OCI-LY7 (cell line): ENCODE measurements at regions not wholly inside any gene's neighbourhood (a gene's known extent, or its start where the extent isn't known, plus 50 kb on each side); places are given as distances from the start of the nearest gene placed in this dataset.

ENCODE experiments used
- BruUV-seq: library from RNA; stranded (reverse); fragments of 400-500 nt; replicated peaks from 2 replicates; lab custom pipeline; 2021; lab: Mats Ljungman, UMichigan
- CTCF ChIA-PET: fragments of 300-600 bp; sonication (Branson Sonifier 250); formaldehyde crosslinking; loops from one replicate; lab custom pipeline; 2022; ENCODE audit warnings: antibody characterized with exemption; ENCODE audit not compliant: unreplicated experiment; lab: Charles Lee
- POLR2A ChIA-PET: fragments of 300-600 bp; sonication (Branson Sonifier 250); formaldehyde crosslinking; loops from one replicate; lab custom pipeline; 2022; ENCODE audit warnings: antibody characterized with exemption; lab: Charles Lee
- DNase-seq: peaks from one replicate; pipeline ENCODE4 v3.0.0-alpha.2; 2015; ENCODE audit warnings: low spot score
- H2AFZ ChIP-seq: fragments of 200-600 bp; sonication (generic), shearing (Covaris generic); 2 replicates; pipeline ENCODE4 v1.6.1; 2014; ENCODE audit warnings: mild to moderate bottlenecking, antibody characterized with exemption, low read length, moderate library complexity
- H3K27ac ChIP-seq: fragments of 200-600 bp; sonication (generic); 2 replicates; pipeline ENCODE4 v1.5.1; 2014; ENCODE audit warnings: mixed run types, low read depth, mild to moderate bottlenecking, moderate library complexity, low read length, inconsistent platforms; ENCODE audit not compliant: poor library complexity, severe bottlenecking
- H3K36me3 ChIP-seq: fragments of 200-600 bp; sonication (generic); 2 replicates; pipeline ENCODE4 v1.6.1; 2014; ENCODE audit warnings: mild to moderate bottlenecking, antibody characterized with exemption, low read length, moderate library complexity, mixed read lengths; ENCODE audit not compliant: insufficient read depth
- H3K4me1 ChIP-seq: fragments of 200-600 bp; sonication (generic); 2 replicates; pipeline ENCODE4 v1.5.1; 2014; ENCODE audit warnings: mild to moderate bottlenecking, low read length; ENCODE audit not compliant: insufficient read depth, poor library complexity, severe bottlenecking
- H3K4me2 ChIP-seq: fragments of 200-600 bp; sonication (generic); 2 replicates; pipeline ENCODE4 v1.6.1; 2014; ENCODE audit warnings: mild to moderate bottlenecking, low read length
- H3K4me3 ChIP-seq: fragments of 200-600 bp; sonication (generic); 2 replicates; pipeline ENCODE4 v1.5.1; 2014; ENCODE audit warnings: mild to moderate bottlenecking, low read depth, low read length; ENCODE audit not compliant: poor library complexity, severe bottlenecking
- H3K79me2 ChIP-seq: fragments of 200-600 bp; sonication (generic); 2 replicates; pipeline ENCODE4 v1.6.1; 2016; ENCODE audit warnings: low read depth, mild to moderate bottlenecking, low read length, moderate library complexity, mixed read lengths; ENCODE audit not compliant: insufficient read depth
- H3K9me2 ChIP-seq: fragments of 200-600 bp; sonication (generic); 2 replicates; pipeline ENCODE4 v1.6.1; 2016; ENCODE audit warnings: mild to moderate bottlenecking, low read length, mixed read lengths; ENCODE audit not compliant: insufficient read depth
- H3K9me3 ChIP-seq: fragments of 200-600 bp; sonication (generic); 2 replicates; pipeline ENCODE4 v1.6.1; 2014; ENCODE audit warnings: mild to moderate bottlenecking, mixed run types, low read length, mixed read lengths
- H4K20me1 ChIP-seq: fragments of 200-600 bp; sonication (generic); 2 replicates; pipeline ENCODE4 v1.6.1; 2014; ENCODE audit warnings: mild to moderate bottlenecking, antibody characterized with exemption, low read length, moderate library complexity, mixed read lengths; ENCODE audit not compliant: insufficient read depth
- EZH2phosphoT487 ChIP-seq: fragments of 200-600 bp; sonication (generic); IDR thresholded peaks from 2 replicates; pipeline ENCODE4 v1.6.1; 2018; ENCODE audit warnings: low read depth, borderline replicate concordance, mild to moderate bottlenecking, mixed run types, antibody characterized with exemption, low read length, moderate library complexity, mixed read lengths
- intact Hi-C: fragments of 100-400 bp; cut with micrococcal nuclease; formaldehyde crosslinking; loops from one replicate; pipeline ENCODE4 v1.10.0; 2022; ENCODE audit not compliant: unreplicated experiment
- TF ChIP-seq, protein P1 (sequence below): fragments of 200-600 bp; sonication (generic); conservative IDR thresholded peaks from 2 replicates; pipeline ENCODE4 v1.5.1; 2014; ENCODE audit warnings: mild to moderate bottlenecking, antibody characterized with exemption, low read length, moderate library complexity, mixed read lengths

DNA sequence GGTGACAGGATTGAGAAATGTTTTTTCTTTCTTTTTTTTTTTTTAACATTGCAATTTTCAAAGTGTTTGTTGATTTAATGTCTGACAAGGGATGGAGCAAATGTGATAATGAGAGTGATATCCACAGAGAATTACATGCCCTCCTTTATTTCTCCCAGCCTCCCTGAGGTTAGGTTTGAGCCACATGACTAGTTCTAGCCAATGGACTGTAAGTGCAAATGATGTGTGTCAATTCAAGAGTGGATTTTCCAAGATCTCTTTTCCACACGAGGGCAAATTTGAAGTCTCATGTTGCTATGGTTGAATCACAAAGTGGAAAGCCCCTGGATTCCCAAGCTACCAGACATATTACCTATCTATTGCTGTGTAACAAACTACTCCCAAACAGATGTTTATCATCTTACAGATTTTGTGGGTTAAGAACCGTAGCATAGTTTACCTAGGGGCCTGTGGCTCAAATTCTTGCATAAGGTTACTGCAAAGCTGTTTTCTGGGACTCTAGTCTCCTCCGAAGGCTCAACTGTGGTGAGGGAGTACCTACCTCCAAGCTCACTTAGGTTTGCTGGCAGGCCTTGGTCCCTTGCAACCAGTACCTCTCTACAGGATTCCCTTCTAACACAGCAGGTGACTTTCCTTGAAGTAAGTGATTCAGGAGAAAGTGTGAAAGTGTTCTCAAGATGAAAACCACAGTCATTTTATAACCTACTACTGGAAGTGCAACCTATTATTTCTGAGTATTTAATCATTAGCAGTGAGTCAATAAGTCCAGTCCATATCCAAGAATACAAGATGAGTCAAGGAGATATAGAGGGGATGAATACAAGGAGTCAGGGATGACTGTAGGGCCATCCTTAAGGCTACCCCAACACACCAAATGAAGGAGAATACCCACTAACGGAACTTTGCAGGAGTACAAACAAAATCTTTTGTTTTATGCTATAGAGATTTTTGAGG, 533.6 kb downstream of the PTPRC start:
- no peak overlapping the region for H3K27ac ChIP-seq

DNA sequence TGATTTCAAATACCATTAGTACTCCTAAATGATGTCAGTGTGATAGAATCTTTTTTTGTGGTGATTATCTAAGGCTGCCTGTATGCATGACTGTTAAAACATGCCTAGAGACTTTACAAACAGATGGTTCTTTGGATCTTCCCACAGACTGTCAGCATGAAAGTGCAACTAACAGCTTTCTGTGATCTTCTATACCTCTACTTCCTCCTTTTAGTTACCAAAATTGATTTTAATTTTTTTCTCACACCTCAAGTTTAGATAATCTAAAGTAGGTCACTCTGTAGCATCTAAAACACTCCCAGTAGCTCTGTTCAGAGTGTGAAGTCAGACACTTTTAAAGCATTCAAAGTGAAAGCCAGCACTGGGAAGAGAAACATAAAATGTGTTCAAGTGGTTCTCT, 534.5 kb downstream of the PTPRC start:
- Histone ChIP-seq H2AFZ (no peak overlapping the region), H3K79me2 (no peaks in the 10 kb centered on the region), H3K9me3 (no peaks in the 10 kb centered on the region), H3K4me3 (no peak overlapping the region), H4K20me1 (no peaks in the 10 kb centered on the region), H3K9me2 (no peaks in the 10 kb centered on the region), H3K27ac (no peak overlapping the region), H3K4me1 (no peaks in the 10 kb centered on the region), H3K4me2 (no peak overlapping the region), H3K36me3 (no peaks in the 10 kb centered on the region)
- intact Hi-C loops: no loop called here
- BruUV-seq: no TSS peak
- no peak for DNase-seq
- ChIA-PET CTCF (no interaction called here), POLR2A (interaction anchor here (0.5 to 1.1 kb wide), 2 partner anchors 42 to 114 kb away, joined by 3 read pairs; no protein-coding TSS in a partner anchor)
- TF ChIP-seq, protein P1, sequence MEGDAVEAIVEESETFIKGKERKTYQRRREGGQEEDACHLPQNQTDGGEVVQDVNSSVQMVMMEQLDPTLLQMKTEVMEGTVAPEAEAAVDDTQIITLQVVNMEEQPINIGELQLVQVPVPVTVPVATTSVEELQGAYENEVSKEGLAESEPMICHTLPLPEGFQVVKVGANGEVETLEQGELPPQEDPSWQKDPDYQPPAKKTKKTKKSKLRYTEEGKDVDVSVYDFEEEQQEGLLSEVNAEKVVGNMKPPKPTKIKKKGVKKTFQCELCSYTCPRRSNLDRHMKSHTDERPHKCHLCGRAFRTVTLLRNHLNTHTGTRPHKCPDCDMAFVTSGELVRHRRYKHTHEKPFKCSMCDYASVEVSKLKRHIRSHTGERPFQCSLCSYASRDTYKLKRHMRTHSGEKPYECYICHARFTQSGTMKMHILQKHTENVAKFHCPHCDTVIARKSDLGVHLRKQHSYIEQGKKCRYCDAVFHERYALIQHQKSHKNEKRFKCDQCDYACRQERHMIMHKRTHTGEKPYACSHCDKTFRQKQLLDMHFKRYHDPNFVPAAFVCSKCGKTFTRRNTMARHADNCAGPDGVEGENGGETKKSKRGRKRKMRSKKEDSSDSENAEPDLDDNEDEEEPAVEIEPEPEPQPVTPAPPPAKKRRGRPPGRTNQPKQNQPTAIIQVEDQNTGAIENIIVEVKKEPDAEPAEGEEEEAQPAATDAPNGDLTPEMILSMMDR: no peak

More for the DNA sequence above, 533.6 kb downstream of the PTPRC start:
- TF ChIP-seq EZH2phosphoT487: no peak
- TF ChIP-seq, protein P1: no peak
- no peaks in the 10 kb centered on the region for H3K36me3 ChIP-seq
- H3K4me1 ChIP-seq: no peaks in the 10 kb centered on the region
- ChIA-PET CTCF (no interaction called here), POLR2A (no interaction called here)
- H3K4me3 ChIP-seq: no peak overlapping the region
- intact Hi-C loops: no loop called here
- H3K9me3 ChIP-seq: no peaks in the 10 kb centered on the region
- no peak overlapping the region for H2AFZ ChIP-seq
- BruUV-seq: no TSS peak
- H4K20me1 ChIP-seq: no peaks in the 10 kb centered on the region; the same call in 1 of the 2 replicates
- H3K9me2 ChIP-seq: no peaks in the 10 kb centered on the region
- DNase-seq: no peak
- no peak overlapping the region for H3K4me2 ChIP-seq
- H3K79me2 ChIP-seq: no peaks in the 10 kb centered on the region

DNA sequence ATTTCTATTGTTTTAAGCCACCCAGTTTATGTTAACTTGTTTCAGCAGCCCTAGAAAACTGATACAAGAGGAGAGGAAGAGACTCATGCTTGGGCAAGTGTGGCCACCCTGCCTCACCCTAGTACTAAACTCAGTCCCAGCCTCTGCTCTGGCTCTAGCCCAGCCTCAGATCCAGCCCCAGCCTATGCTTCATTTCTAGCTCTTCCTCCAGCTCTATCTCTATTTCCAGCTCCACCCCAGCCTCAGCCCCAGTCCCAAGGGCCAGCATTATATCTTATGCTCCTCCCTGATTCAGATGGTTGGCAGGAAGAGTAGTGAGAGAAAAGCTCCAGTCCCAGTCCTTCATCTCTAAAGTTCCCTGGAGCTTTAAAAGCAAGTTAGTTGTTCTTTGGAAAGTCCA, 535.5 kb downstream of the PTPRC start:
- POLR2A ChIA-PET: interaction anchor here (1.0 to 1.1 kb wide), 2 partner anchors 17 to 41 kb away, joined by 3 read pairs; no protein-coding TSS in a partner anchor
- Histone ChIP-seq H3K9me3 (no peaks in the 10 kb centered on the region), H3K27ac (no peak overlapping the region), H3K79me2 (no peaks in the 10 kb centered on the region), H3K4me2 (no peak overlapping the region), H3K4me1 (no peaks in the 10 kb centered on the region), H3K4me3 (no peak overlapping the region), H3K9me2 (no peaks in the 10 kb centered on the region), H2AFZ (no peak overlapping the region), H3K36me3 (no peaks in the 10 kb centered on the region), H4K20me1 (no peaks in the 10 kb centered on the region)
- intact Hi-C loops: no loop called here
- CTCF ChIA-PET: no interaction called here
- DNase-seq: no peak
- TF ChIP-seq EZH2phosphoT487: no peak
- TF ChIP-seq, protein P1: no peak
- no TSS peak for BruUV-seq
